ENCODE measurements at regions not wholly inside any gene's neighbourhood (a gene's known extent, or its start where the extent isn't known, plus 50 kb on each side); places are given as distances from the start of the nearest gene placed in this dataset.
"Not testable (repeated sequence)": the region's sequence is repeated elsewhere in the genome, so short reads cannot be mapped to it uniquely, and the experiment has no call there.

GRCh38 chr21:16117331-16117730 lies 387.5 kb downstream of the USP25 start:
- no peak for DNase-seq (ENCODE audit: low read depth)

- DNase-seq (ENCODE audit: low read depth) = no peak
These were observed 388.2 kb downstream of the USP25 start for GRCh38 chr21:16117851-16118590.

- DNase-seq (ENCODE audit: low read depth) = no peak
These were observed 394.8 kb downstream of the USP25 start for GRCh38 chr21:16124378-16125138.

- DNase-seq (ENCODE audit: low read depth) = no peak
These were observed 395.5 kb downstream of the USP25 start for GRCh38 chr21:16125274-16125673.

- not testable (repeated sequence) for DNase-seq (ENCODE audit: low read depth)
These were observed 402.7 kb downstream of the USP25 start for GRCh38 chr21:16132453-16132852.

- DNase-seq (ENCODE audit: low read depth) = no peak
These were observed 403.5 kb downstream of the USP25 start for GRCh38 chr21:16133248-16133647.

GRCh38 chr21:16134134-16134533 lies 404.4 kb downstream of the USP25 start:
- no peak for DNase-seq (ENCODE audit: low read depth)

- DNase-seq (ENCODE audit: low read depth) = no peak
These were observed 407.3 kb downstream of the USP25 start for GRCh38 chr21:16137106-16137505.

- no peak for DNase-seq (ENCODE audit: low read depth)
These were observed 415.3 kb downstream of the USP25 start for GRCh38 chr21:16145052-16145451.

- no peak for DNase-seq (ENCODE audit: low read depth)
These were observed 415.7 kb downstream of the USP25 start for GRCh38 chr21:16145479-16145878.

GRCh38 chr21:16154321-16154720 lies 424.5 kb downstream of the USP25 start:
- DNase-seq (ENCODE audit: low read depth) = no peak

GRCh38 chr21:16154951-16155635 lies 425.3 kb downstream of the USP25 start:
- no peak for DNase-seq (ENCODE audit: low read depth)

- no peak for DNase-seq (ENCODE audit: low read depth)
These were observed 427.2 kb downstream of the USP25 start for GRCh38 chr21:16156841-16157489.

GRCh38 chr21:16159213-16159970 lies 429.6 kb downstream of the USP25 start:
- DNase-seq (ENCODE audit: low read depth) = no peak

- no peak for DNase-seq (ENCODE audit: low read depth)
These were observed 430.2 kb downstream of the USP25 start for GRCh38 chr21:16159971-16160350.

- no peak for DNase-seq (ENCODE audit: low read depth)
These were observed 433.2 kb downstream of the USP25 start for GRCh38 chr21:16162953-16163352.

- no peak for DNase-seq (ENCODE audit: low read depth)
These were observed 439.3 kb downstream of the USP25 start for GRCh38 chr21:16169102-16169511.

GRCh38 chr21:16169779-16170178 lies 440.0 kb downstream of the USP25 start:
- DNase-seq (ENCODE audit: low read depth) = no peak

- DNase-seq (ENCODE audit: low read depth) = no peak
These were observed 446.8 kb downstream of the USP25 start for GRCh38 chr21:16176570-16176969.

GRCh38 chr21:16177532-16177931 lies 447.8 kb downstream of the USP25 start:
- DNase-seq (ENCODE audit: low read depth) = no peak

- no peak for DNase-seq (ENCODE audit: low read depth)
These were observed 450.0 kb downstream of the USP25 start for GRCh38 chr21:16179773-16180172.

- no peak for DNase-seq (ENCODE audit: low read depth)
These were observed 450.8 kb downstream of the USP25 start for GRCh38 chr21:16180614-16181013.
